HG03097 (cell line): ENCODE measurements at regions not wholly inside any gene's neighbourhood (a gene's known extent, or its start where the extent isn't known, plus 50 kb on each side); places are given as distances from the start of the nearest gene placed in this dataset.

Source experiments
- ATAC-seq: cut with Tn5 transposase; IDR thresholded peaks from one replicate; pipeline ENCODE4 v1.9.1; 2021; ENCODE audit not compliant: unreplicated experiment, low FRiP score

DNA sequence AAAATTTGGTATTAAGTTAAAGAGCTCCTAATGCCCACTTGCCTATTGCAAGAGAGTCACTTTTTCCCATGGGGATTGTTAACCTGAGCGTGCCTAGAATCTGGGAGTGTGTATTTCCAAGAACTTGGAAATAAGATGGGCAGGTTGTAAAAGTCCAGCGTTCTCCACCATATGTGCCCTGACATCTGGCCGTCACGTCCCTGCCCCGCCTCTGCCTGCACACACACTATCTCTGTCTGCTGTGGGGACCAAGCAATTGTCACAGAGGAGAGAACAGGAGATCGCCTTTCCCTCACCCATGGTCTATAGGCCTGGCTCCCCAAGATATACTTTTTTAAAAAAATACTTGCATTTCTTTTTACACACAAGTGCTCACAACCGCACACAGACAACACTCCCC is 396.5 kb upstream of the PFKP start:
- ATAC-seq = no peak

- no peak for ATAC-seq
Measured at GRCh38 chr10:2665772-2666171, 401.6 kb upstream of the PFKP start.

DNA sequence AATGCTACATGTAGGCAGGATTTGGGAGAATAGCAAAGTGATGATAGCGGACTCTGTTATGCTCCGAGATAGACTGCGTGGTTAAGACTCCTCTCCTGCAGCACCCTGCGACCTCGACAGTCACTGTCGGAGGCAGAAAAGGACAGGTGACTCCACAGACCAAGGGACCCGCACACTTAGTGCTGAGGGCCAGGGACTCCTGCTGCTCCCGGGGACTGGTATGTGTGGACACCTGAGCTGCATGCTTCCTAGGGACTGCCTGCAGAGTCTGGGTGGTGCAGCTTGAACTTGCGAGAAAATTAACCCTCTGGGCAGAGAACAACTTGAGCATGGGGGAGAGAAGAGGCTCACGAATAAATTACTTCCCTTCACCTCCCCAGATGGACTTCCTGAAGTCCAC is 407.1 kb upstream of the PFKP start:
- ATAC-seq = no peak

DNA sequence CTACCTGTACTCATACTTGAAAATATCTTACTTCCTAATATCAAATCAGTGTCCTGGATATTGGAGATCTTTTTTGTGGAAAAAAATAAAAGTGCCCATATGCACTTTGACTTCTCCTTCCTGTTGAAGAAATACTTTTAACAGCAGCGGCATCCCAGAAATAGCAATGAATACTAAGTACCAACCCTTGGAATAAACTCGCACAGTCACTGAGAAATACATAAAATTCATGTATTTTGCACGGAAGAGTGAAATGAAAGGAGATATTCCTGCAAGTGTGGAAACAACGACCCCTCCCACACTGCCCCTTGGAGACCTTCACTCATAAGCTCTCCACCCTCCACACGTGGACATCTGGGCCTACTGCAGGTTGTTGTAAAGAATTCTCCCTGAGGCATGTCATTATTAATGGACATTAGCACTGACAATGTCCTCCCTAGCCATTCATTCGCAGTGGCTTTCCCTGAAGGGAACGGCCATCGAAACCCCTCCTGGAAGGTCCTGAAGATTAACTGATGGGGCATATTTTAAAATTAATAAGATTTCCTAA is 407.6 kb upstream of the PFKP start:
- no peak for ATAC-seq

GRCh38 chr10:2658780-2659179 is 408.6 kb upstream of the PFKP start:
- ATAC-seq = no peak

DNA sequence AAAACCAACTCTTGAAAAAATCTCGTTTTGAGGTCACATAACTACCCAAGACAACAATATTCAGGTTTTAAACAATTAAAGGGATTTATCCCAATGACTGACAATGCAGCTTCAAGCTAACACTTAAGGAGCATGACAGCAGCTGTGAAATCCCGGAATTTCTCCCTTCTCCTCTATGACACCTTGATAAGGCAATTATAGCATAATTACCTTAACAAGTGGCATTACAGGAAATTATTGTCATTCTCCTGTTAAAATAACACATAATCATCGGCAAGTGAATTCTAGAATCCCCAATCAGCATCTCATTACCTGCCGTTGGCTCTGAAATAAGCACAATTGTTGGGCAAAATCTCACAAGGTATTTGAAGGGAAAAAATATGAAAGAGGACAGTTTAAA is 417.0 kb upstream of the PFKP start:
- no peak for ATAC-seq

DNA sequence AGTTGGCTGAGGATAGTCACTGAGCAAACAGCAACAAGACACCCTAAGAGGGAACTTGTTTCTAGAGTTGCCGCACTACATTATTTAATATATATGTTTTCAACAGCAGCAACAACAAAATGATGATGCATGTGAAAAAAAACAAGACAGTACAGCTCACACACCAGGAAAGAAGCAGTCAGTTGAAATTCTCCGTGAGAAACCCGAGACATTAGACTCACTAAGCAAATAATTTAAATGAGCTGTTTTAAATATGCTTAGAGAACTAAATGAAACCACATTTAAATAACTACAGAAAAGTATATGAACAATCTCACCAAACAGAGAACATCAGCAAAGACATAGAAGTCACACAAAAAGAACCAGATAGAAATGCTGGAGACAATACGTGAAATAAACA is 426.3 kb upstream of the PFKP start:
- no peak for ATAC-seq

- ATAC-seq = no peak
Measured at GRCh38 chr10:2633630-2634029, 433.7 kb upstream of the PFKP start.

DNA sequence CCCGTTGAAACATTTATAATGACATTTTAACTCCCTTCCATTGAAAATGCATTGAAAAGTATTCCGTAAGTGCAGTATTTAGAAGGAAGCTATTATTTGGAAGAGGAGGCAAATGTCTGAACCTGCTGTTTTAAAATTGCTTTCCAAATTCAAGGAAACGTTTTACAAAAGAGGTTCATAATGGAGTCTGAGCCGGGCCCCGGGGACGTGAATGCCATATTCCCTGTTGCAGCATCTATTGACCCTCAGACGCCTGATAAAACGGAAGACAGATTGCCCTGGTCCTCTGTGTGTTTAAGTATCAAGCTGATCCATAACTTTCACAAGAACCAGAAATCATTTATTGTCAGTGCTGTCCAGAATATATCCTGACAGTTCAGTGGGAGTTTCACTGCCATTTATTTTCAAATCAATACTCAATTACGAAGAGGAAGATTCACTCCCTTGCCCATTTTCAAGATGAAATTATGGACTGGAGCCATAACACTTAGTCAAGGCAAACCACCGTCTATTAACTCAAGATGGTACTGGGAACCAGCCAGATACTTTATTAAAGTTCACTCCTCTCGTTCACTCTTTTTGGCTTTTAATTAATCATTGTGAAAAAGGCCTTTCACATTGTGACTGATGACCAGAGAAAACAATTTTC is 435.7 kb upstream of the PFKP start:
- no peak for ATAC-seq

GRCh38 chr10:2628705-2629104 is 438.6 kb upstream of the PFKP start:
- no peak for ATAC-seq

DNA sequence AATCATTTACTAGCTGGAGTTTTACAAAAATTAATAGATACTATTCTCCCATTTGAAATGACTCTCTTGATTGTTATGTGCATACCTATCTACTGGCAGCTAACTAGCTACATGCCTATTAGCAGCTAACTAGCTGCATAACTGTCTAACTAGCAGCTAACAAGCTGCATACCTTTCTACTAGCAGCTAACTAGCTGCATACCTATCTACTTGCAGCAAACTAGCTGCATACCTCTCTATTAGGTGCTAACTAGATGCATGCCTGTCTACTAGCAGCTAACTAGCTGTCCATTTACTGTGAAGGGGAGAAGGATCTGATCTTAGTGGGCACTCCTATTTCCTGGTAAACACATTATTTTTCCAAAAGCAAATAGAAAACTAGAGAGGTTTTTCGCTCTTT is 439.4 kb upstream of the PFKP start:
- ATAC-seq = no peak

DNA sequence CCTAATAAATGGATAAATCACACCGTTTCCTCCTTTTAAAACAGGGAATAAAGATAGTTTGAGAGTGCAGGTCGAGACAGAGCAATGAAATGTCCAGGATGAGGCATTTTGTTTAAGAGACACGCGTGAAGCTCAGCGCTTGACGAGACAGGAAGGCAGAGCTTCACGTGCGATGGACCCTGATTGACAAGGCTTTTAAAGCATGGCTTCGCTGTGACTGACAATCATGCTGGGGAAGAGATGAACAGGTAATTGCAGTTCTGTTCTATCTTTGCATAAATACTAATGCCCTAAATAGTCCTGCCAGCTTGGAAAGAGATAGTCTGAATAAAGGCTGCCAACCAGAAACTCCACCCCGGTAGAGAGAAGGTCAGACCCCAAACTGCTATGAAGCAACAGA is 442.3 kb upstream of the PFKP start:
- no peak for ATAC-seq

- ATAC-seq = no peak
Measured at GRCh38 chr10:2623675-2624274, 443.6 kb upstream of the PFKP start.

DNA sequence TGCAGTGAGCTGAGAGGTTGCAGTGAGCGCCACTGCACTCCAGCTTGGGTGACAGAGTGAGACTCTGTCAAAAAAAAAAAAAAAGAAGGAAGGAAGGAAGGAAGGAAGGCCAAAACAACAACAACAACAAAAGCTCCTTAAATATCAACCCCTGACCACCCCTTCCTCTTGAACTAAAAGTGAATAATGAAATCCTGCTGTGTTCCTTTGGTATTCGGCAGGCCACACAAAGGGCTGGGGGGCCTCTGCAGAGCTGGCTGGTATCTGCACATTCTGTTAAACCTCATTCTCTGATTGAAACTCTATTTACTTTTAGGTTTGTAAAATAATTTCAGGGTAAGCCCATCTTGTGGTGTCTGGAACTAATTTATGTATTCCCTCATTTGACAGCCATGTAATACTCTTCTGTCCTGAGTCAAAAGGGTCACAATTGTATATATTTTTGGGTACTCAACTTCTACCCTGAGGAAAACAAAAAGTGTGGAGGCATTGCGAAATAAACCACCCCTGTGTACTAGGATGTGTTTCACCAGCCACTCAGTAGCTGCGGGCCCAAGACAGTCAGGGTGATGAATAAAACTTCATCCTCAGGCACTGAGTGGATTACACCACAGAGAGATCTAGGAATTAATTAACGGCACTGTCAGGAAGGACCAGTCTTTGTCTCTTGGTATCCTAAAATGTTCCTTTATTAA is 446.4 kb upstream of the PFKP start:
- no peak for ATAC-seq

GRCh38 chr10:2619916-2620315 is 447.4 kb upstream of the PFKP start:
- ATAC-seq = no peak

GRCh38 chr10:2619472-2619871 is 447.9 kb upstream of the PFKP start:
- no peak for ATAC-seq

GRCh38 chr10:2618690-2619089 is 448.7 kb upstream of the PFKP start:
- no peak for ATAC-seq

GRCh38 chr10:2616215-2616614 is 451.1 kb upstream of the PFKP start:
- ATAC-seq = no peak

DNA sequence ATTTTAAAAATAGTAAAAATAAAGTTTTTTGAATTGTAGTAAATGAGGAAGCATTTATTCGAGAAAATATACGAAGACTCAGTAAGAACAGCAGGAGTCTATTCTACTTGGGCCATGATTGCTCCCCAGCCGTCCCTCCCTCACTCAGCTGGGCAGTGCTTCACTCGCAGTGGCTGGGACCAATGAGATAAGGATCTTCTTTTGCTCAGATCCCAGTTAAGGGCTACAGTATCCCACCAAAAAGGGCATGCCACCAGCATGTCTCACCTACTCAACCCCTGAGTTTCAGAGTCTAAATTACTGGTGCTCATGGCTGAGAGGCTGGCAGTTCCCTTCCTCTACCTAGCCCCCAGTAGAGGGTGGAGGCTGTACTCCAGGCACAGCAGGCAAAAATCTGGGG is 455.7 kb upstream of the PFKP start:
- no peak for ATAC-seq

- no peak for ATAC-seq
Measured at GRCh38 chr10:2610946-2611345, 456.4 kb upstream of the PFKP start.

- ATAC-seq = no peak
Measured at GRCh38 chr10:2604891-2605290, 462.5 kb upstream of the PFKP start.

DNA sequence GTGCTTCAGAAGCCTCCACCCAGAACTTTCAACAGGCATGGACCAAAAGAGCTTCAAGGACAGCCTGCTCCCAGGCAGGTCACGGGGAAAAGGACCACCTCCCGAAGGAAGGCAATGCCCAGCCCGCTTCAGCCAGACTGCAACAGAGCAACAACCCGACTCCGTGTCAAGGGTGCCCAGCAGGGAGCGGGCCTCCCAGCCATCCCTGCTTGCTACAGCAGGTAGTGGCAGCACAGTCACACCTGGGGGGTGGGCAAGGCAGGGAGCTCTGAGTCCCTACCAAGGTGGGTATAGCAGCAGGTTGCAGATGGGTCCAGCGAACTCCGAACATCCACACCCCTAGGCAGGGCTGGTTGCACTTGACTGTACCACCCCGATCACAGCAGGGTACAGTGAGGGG is 467.8 kb upstream of the PFKP start:
- no peak for ATAC-seq
